H1 (cell line): ENCODE measurements at regions not wholly inside any gene's neighbourhood (a gene's known extent, or its start where the extent isn't known, plus 50 kb on each side); places are given as distances from the start of the nearest gene placed in this dataset.

Experiments
- CTCF ChIA-PET: fragments of 300-600 bp; sonication (Branson Sonifier 250); formaldehyde crosslinking; loops from one replicate; lab custom pipeline; 2021; ENCODE audit not compliant: partially characterized antibody; lab: Charles Lee
- POLR2A ChIA-PET: fragments of 300-600 bp; sonication (Branson Sonifier 250); formaldehyde crosslinking; loops from one replicate; lab custom pipeline; 2021; ENCODE audit warnings: inconsistent platforms; ENCODE audit not compliant: partially characterized antibody; lab: Charles Lee
- DNase-seq, 2 experiments: peaks; one replicate each; pipeline versions ENCODE4 v3.0.0 to v3.0.0-alpha.2; 2010 to 2022; ENCODE audit warnings: low spot score in 2 of 2, low read depth in 1 of 2, mixed read lengths in 1 of 2
- FAIRE-seq: peaks from 2 replicates; lab custom pipeline; 2011; peaks lifted over from hg19 to GRCh38; lab: Jason Lieb, UNC
- H2AFZ ChIP-seq: 2 replicates; pipeline ENCODE4 v1.8.1; 2012; ENCODE audit warnings: low read length, inconsistent platforms
- H2AK5ac ChIP-seq: 2 replicates; pipeline ENCODE4 v1.6.1; 2013; ENCODE audit warnings: low read depth, low read length
- H2BK120ac ChIP-seq: replicated peaks from 2 replicates; pipeline ENCODE3; 2013; ENCODE audit warnings: low read depth, low read length, inconsistent platforms
- H2BK12ac ChIP-seq: 2 replicates; pipeline ENCODE4 v1.6.1; 2013; ENCODE audit warnings: low read depth, low read length
- H2BK15ac ChIP-seq: 2 replicates; pipeline ENCODE4 v1.6.1; 2013; ENCODE audit warnings: low read length
- H2BK20ac ChIP-seq: 2 replicates; pipeline ENCODE4 v1.6.1; 2013; ENCODE audit warnings: low read length
- H2BK5ac ChIP-seq: 2 replicates; pipeline ENCODE4 v1.6.1; 2013; ENCODE audit warnings: low read depth, low read length
- H3K14ac ChIP-seq: 2 replicates; pipeline ENCODE4 v1.6.1; 2013; ENCODE audit warnings: inconsistent platforms; ENCODE audit not compliant: insufficient read length
- H3K18ac ChIP-seq: 2 replicates; pipeline ENCODE4 v1.6.1; 2013; ENCODE audit warnings: low read length; ENCODE audit errors: extremely low read depth
- H3K23ac ChIP-seq: 2 replicates; pipeline ENCODE4 v1.6.1; 2013; ENCODE audit warnings: inconsistent platforms; ENCODE audit not compliant: insufficient read length
- H3K23me2 ChIP-seq: 2 replicates; pipeline ENCODE4 v1.6.1; 2013; ENCODE audit warnings: low read depth, low read length
- H3K27ac ChIP-seq: 2 replicates; pipeline ENCODE4 v1.6.1; 2011; ENCODE audit warnings: low read depth, low read length, inconsistent platforms
- H3K27me3 ChIP-seq, 4 experiments: replicated peaks in 1 of 4; 1 replicate in 1 of 4; 2 replicates in 3 of 4; pipeline versions ENCODE4 v1.6.1 to v1.8.1; 2011 to 2013; ENCODE audit warnings: low read length in 3 of 4, mild to moderate bottlenecking in 3 of 4, inconsistent platforms in 2 of 4, mixed read lengths in 2 of 4, moderate library complexity in 1 of 4; ENCODE audit not compliant: control insufficient read depth in 3 of 4, insufficient read depth in 3 of 4; ENCODE audit errors: extremely low read depth in 1 of 4
- H3K36me3 ChIP-seq, 4 experiments: 2 replicates each; pipeline versions ENCODE4 v1.6.1 to v1.8.1; 2011 to 2013; ENCODE audit warnings: mild to moderate bottlenecking in 4 of 4, low read length in 3 of 4, moderate library complexity in 2 of 4, control low read depth in 1 of 4, inconsistent platforms in 1 of 4; ENCODE audit not compliant: insufficient read depth in 4 of 4, control insufficient read depth in 2 of 4
- H3K4ac ChIP-seq: replicated peaks from 2 replicates; pipeline ENCODE3; 2013; ENCODE audit warnings: low read length, low read depth, mixed read lengths, inconsistent platforms; ENCODE audit not compliant: insufficient read length
- H3K4me1 ChIP-seq, 4 experiments: replicated peaks in 1 of 4; 1 replicate in 1 of 4; 2 replicates in 3 of 4; pipeline versions ENCODE4 v1.6.1 to v1.8.1; 2011 to 2013; ENCODE audit warnings: low read length in 3 of 4, inconsistent platforms in 2 of 4, mixed read lengths in 1 of 4; ENCODE audit not compliant: insufficient read depth in 4 of 4, control insufficient read depth in 3 of 4
- H3K4me2 ChIP-seq, 2 experiments: 2 replicates each; pipeline versions ENCODE4 v1.6.1 to v1.8.1; 2011 to 2013; ENCODE audit warnings: low read depth in 2 of 2, low read length in 2 of 2, control low read depth in 1 of 2, inconsistent platforms in 1 of 2, mild to moderate bottlenecking in 1 of 2; ENCODE audit not compliant: insufficient read depth in 1 of 2
- H3K4me3 ChIP-seq, 4 experiments: fragments of 200-600, 300-600 bp in 1 of 4; sonication (generic), shearing (Covaris generic), sonication (Bioruptor Twin) in 1 of 4; 2 replicates each; pipeline versions ENCODE4 v1.5.1 to v1.8.1; 2011 to 2016; ENCODE audit warnings: low read length in 4 of 4, low read depth in 3 of 4, control low read depth in 2 of 4, inconsistent platforms in 2 of 4, mild to moderate bottlenecking in 2 of 4, mixed read lengths in 1 of 4, moderate library complexity in 1 of 4; ENCODE audit not compliant: insufficient read depth in 2 of 4; ENCODE audit errors: extremely low read depth in 1 of 4
- H3K56ac ChIP-seq: replicated peaks from 2 replicates; pipeline ENCODE3; 2013; ENCODE audit warnings: low read depth, mild to moderate bottlenecking, mixed read lengths, low read length, inconsistent platforms; ENCODE audit not compliant: insufficient read length
- H3K79me1 ChIP-seq: 2 replicates; pipeline ENCODE4 v1.6.1; 2013; ENCODE audit warnings: low read depth, low read length, control low read depth
- H3K79me2 ChIP-seq, 2 experiments: 2 replicates each; pipeline versions ENCODE4 v1.6.1 to v1.8.1; 2012 to 2013; ENCODE audit warnings: low read length in 2 of 2, mild to moderate bottlenecking in 2 of 2, inconsistent platforms in 1 of 2; ENCODE audit not compliant: insufficient read depth in 2 of 2, control insufficient read depth in 1 of 2
- H3K9ac ChIP-seq, 4 experiments: replicated peaks in 1 of 4; 1 replicate in 1 of 4; 2 replicates in 3 of 4; pipeline versions ENCODE4 v1.6.1 to v1.8.1; 2011 to 2013; ENCODE audit warnings: low read depth in 3 of 4, low read length in 3 of 4, control low read depth in 2 of 4, mild to moderate bottlenecking in 2 of 4, moderate library complexity in 2 of 4, inconsistent platforms in 1 of 4; ENCODE audit errors: extremely low read depth in 1 of 4
- H3K9me3 ChIP-seq, 2 experiments: 2 replicates each; pipeline versions ENCODE4 v1.6.1 to v1.8.1; 2012 to 2013; ENCODE audit warnings: mild to moderate bottlenecking in 2 of 2, moderate library complexity in 2 of 2, control low read depth in 1 of 2, inconsistent platforms in 1 of 2, low read depth in 1 of 2, low read length in 1 of 2, mixed read lengths in 1 of 2; ENCODE audit not compliant: insufficient read depth in 2 of 2
- H4K20me1 ChIP-seq, 2 experiments: replicated peaks in 1 of 2; 2 replicates each; pipeline versions ENCODE3 to v1.8.1; 2011 to 2013; ENCODE audit warnings: inconsistent platforms in 2 of 2, low read length in 2 of 2, mild to moderate bottlenecking in 1 of 2; ENCODE audit not compliant: insufficient read depth in 2 of 2, control insufficient read depth in 1 of 2
- H4K5ac ChIP-seq: 2 replicates; pipeline ENCODE4 v1.6.1; 2013; ENCODE audit warnings: low read length, low read depth, mixed read lengths, inconsistent platforms; ENCODE audit not compliant: insufficient read length
- H4K8ac ChIP-seq: 2 replicates; pipeline ENCODE4 v1.8.0; 2013; ENCODE audit warnings: mild to moderate bottlenecking, moderate library complexity, low read length, inconsistent platforms; ENCODE audit not compliant: insufficient read depth; ENCODE audit errors: extremely low read depth
- H4K91ac ChIP-seq: replicated peaks from 2 replicates; pipeline ENCODE3; 2013; ENCODE audit warnings: low read length, mixed read lengths, inconsistent platforms; ENCODE audit not compliant: insufficient read length
- BCL11A ChIP-seq, 2 experiments: IDR thresholded peaks; one replicate each; pipeline ENCODE4 v1.6.1; 2011; ENCODE audit warnings: low read depth in 2 of 2, low read length in 2 of 2, mild to moderate bottlenecking in 2 of 2
- CBX8 ChIP-seq: fragments of 300-800, 300-1000 bp; sonication (generic); IDR thresholded peaks from 2 replicates; pipeline ENCODE4 v1.7.1; 2016; ENCODE audit warnings: low read depth, low read length, borderline replicate concordance
- EP300 ChIP-seq, 2 experiments: IDR thresholded peaks; 1 replicate in 1 of 2; 2 replicates in 1 of 2; pipeline ENCODE4 v1.6.1; 2011 to 2012; ENCODE audit warnings: low read depth in 2 of 2, low read length in 2 of 2, mild to moderate bottlenecking in 2 of 2, borderline replicate concordance in 1 of 2, inconsistent platforms in 1 of 2, moderate library complexity in 1 of 2
- MAFK ChIP-seq: IDR thresholded peaks from 2 replicates; pipeline ENCODE4 v1.6.1; 2012; ENCODE audit warnings: low read depth, mild to moderate bottlenecking, improper control_type of control experiment, low read length
- RFX5 ChIP-seq: IDR thresholded peaks from 2 replicates; pipeline ENCODE4 v1.6.1; 2011; ENCODE audit warnings: low read depth, low read length, improper control_type of control experiment, borderline replicate concordance
- SIN3A ChIP-seq, 2 experiments: IDR thresholded peaks in 1 of 2; conservative IDR thresholded peaks in 1 of 2; 2 replicates each; pipeline ENCODE4 v1.6.1; 2011 to 2012; ENCODE audit warnings: low read length in 2 of 2, improper control_type of control experiment in 1 of 2, low read depth in 1 of 2, mild to moderate bottlenecking in 1 of 2
- SIRT6 ChIP-seq: IDR thresholded peaks from one replicate; pipeline ENCODE4 v1.7.1; 2012; ENCODE audit warnings: low read length, inconsistent platforms
- SP1 ChIP-seq: IDR thresholded peaks from 2 replicates; pipeline ENCODE4 v1.6.1; 2011; ENCODE audit warnings: low read depth, low read length
- SRF ChIP-seq: IDR thresholded peaks from 2 replicates; pipeline ENCODE4 v1.6.1; 2011; ENCODE audit warnings: mild to moderate bottlenecking, low read depth, low read length, moderate library complexity
- WGBS, 2 experiments: shearing (Covaris generic) in 1 of 2; methylation state at CpG; one replicate each; pipeline versions ENCODE4 v1.1.6 to v1.1.7; 2013 to 2015; ENCODE audit warnings: low lambda C conversion rate in 2 of 2, mixed read lengths in 2 of 2, inconsistent platforms in 1 of 2, low coverage in 1 of 2, missing lambda C conversion rate in 1 of 2; ENCODE audit not compliant: insufficient replicate concordance in 2 of 2, insufficient coverage in 1 of 2, insufficient read length in 1 of 2; ENCODE audit errors: extremely low coverage in 1 of 2, missing lambda C conversion rate in 1 of 2; 5-methylcytosine and 5-hydroxymethylcytosine counted together
- TF ChIP-seq, protein P1 (sequence below), 3 experiments: IDR thresholded peaks; 1 replicate in 2 of 3; 2 replicates in 1 of 3; pipeline versions ENCODE4 v1.5.1 to v1.6.1; 2011; ENCODE audit warnings: low read length in 3 of 3, mild to moderate bottlenecking in 3 of 3, inconsistent platforms in 2 of 3, low read depth in 1 of 3, moderate library complexity in 1 of 3; ENCODE audit not compliant: insufficient read depth in 1 of 3; ENCODE audit errors: control extremely low read depth in 1 of 3

DNA sequence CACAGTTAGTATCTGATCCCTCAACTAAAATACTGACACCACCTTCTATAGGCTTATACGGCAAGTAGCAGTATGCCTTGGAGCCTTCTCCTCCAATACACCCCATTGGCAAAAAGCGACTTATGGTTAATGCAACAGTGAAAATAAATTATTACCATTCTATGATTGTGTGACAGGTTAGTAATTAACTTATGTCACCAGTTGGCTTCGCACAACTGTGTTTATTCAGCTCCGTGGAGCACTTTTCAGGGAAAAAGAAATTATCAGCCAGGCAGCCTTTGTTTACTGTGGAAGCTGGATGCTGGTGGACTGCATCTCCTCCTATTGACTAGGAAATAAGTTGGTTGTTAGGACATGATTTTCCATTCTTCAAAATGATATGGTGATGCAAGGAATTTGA lies 833.8 kb upstream of the RBFOX1 start:
- Histone ChIP-seq H3K36me3 (no peaks in the 10 kb centered on the region), H3K4me3 (no peak overlapping the region), H2BK5ac (no peak overlapping the region), H4K5ac (no peak overlapping the region), H4K91ac (no peak overlapping the region), H3K79me2 (no peaks in the 10 kb centered on the region), H4K8ac (no peak overlapping the region), H3K27me3 (no peaks in the 10 kb centered on the region), H3K79me1 (no peaks in the 10 kb centered on the region), H3K4me2 (no peak overlapping the region), H2BK15ac (no peak overlapping the region), H3K9me3 (no peaks in the 10 kb centered on the region), H2AFZ (no peak overlapping the region), H3K23me2 (no peaks in the 10 kb centered on the region), H3K4ac (no peak overlapping the region), H3K4me1 (peaks cover 0 to 4% (median 0%) of the 10 kb centered on the region in 4 experiments; a peak in 1 of 7 replicates), H2BK12ac (no peak overlapping the region), H2BK120ac (no peak overlapping the region), H3K56ac (no peak overlapping the region), H2AK5ac (no peak overlapping the region), H3K18ac (no peak overlapping the region), H3K23ac (no peak overlapping the region), H2BK20ac (no peak overlapping the region), H3K14ac (no peak overlapping the region), H4K20me1 (no peaks in the 10 kb centered on the region), H3K27ac (no peak overlapping the region), H3K9ac (no peak overlapping the region)
- 83% methylated on average over 4 of the region's 4 CpGs; no CpG with 5 or more reads in 1 of the 2 experiments for WGBS, 2 experiments
- POLR2A ChIA-PET: no interaction called here
- FAIRE-seq: no peak
- CTCF ChIA-PET: no interaction called here
- no peak for DNase-seq
- TF ChIP-seq RFX5: no peak
- no peak for TF ChIP-seq BCL11A (IDR thresholded peaks at IDR 0.05; ENCODE audit: low read depth in 2 of 2, low read length in 2 of 2)
- no peak for TF ChIP-seq SRF
- TF ChIP-seq SP1: no peak
- TF ChIP-seq SIRT6: no peak
- TF ChIP-seq CBX8: no peak
- no peak for TF ChIP-seq EP300 (IDR thresholded peaks at IDR 0.05; ENCODE audit: borderline replicate concordance in 1 of 2, low read depth in 2 of 2, low read length in 2 of 2)
- no peak for TF ChIP-seq MAFK
- no peak for TF ChIP-seq SIN3A (conservative IDR thresholded peaks at IDR 0.05 in 1 of 2, IDR thresholded peaks at IDR 0.05 in 1 of 2; ENCODE audit: low read depth in 1 of 2, low read length in 2 of 2)
- TF ChIP-seq, protein P1, sequence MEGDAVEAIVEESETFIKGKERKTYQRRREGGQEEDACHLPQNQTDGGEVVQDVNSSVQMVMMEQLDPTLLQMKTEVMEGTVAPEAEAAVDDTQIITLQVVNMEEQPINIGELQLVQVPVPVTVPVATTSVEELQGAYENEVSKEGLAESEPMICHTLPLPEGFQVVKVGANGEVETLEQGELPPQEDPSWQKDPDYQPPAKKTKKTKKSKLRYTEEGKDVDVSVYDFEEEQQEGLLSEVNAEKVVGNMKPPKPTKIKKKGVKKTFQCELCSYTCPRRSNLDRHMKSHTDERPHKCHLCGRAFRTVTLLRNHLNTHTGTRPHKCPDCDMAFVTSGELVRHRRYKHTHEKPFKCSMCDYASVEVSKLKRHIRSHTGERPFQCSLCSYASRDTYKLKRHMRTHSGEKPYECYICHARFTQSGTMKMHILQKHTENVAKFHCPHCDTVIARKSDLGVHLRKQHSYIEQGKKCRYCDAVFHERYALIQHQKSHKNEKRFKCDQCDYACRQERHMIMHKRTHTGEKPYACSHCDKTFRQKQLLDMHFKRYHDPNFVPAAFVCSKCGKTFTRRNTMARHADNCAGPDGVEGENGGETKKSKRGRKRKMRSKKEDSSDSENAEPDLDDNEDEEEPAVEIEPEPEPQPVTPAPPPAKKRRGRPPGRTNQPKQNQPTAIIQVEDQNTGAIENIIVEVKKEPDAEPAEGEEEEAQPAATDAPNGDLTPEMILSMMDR (IDR thresholded peaks at IDR 0.05; ENCODE audit: control extremely low read depth in 1 of 3, insufficient read depth in 1 of 3, low read depth in 1 of 3, low read length in 3 of 3): no peak
